IPS-15b (cell line): ENCODE measurements at regions not wholly inside any gene's neighbourhood (a gene's known extent, or its start where the extent isn't known, plus 50 kb on each side); places are given as distances from the start of the nearest gene placed in this dataset.

Experiments used
- H3K27me3 ChIP-seq: one replicate; pipeline ENCODE4 v1.6.1; 2013; ENCODE audit warnings: low read length; ENCODE audit not compliant: control insufficient read depth, insufficient read depth
- H3K36me3 ChIP-seq: one replicate; pipeline ENCODE4 v1.6.1; 2013; ENCODE audit warnings: low read length; ENCODE audit not compliant: control insufficient read depth, insufficient read depth
- H3K4me1 ChIP-seq: one replicate; pipeline ENCODE4 v1.6.1; 2013; ENCODE audit warnings: mild to moderate bottlenecking, low read length; ENCODE audit not compliant: control insufficient read depth, insufficient read depth
- H3K4me3 ChIP-seq: one replicate; pipeline ENCODE4 v1.5.1; 2013; ENCODE audit warnings: low read depth, low read length
- H3K9ac ChIP-seq: one replicate; pipeline ENCODE4 v1.6.1; 2013; ENCODE audit warnings: low read depth, mild to moderate bottlenecking, low read length
- H3K9me3 ChIP-seq: one replicate; pipeline ENCODE4 v1.6.1; 2013; ENCODE audit warnings: mild to moderate bottlenecking, low read length; ENCODE audit not compliant: control insufficient read depth, insufficient read depth

DNA sequence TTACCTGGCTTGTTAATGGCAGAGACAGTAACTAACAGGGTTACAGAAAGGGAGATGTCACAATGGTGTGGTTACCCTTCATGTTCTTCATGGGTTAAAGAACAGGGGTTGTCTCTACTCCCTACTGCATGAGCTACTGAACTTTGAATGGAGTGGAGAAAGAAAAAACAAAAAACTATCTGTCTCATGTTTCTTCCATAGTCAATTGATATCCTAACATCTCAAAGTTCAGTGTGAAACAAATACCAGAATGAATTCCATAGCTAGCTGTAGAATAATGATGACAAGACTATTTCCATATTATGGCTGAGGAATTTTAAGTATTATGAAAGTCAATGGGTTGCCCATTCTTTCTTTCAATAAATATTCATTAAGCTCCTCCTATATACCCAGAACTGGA, 161.3 kb upstream of the LPP start:
- H3K9me3 ChIP-seq, result peaks cover 2% of the 10 kb centered on the region
- H3K4me1 ChIP-seq, result peaks cover 3% of the 10 kb centered on the region
- H3K4me3 ChIP-seq, result no peak overlapping the region
- H3K9ac ChIP-seq, result no peak overlapping the region
- H3K27me3 ChIP-seq, result no peaks in the 10 kb centered on the region
- H3K36me3 ChIP-seq, result no peaks in the 10 kb centered on the region

DNA sequence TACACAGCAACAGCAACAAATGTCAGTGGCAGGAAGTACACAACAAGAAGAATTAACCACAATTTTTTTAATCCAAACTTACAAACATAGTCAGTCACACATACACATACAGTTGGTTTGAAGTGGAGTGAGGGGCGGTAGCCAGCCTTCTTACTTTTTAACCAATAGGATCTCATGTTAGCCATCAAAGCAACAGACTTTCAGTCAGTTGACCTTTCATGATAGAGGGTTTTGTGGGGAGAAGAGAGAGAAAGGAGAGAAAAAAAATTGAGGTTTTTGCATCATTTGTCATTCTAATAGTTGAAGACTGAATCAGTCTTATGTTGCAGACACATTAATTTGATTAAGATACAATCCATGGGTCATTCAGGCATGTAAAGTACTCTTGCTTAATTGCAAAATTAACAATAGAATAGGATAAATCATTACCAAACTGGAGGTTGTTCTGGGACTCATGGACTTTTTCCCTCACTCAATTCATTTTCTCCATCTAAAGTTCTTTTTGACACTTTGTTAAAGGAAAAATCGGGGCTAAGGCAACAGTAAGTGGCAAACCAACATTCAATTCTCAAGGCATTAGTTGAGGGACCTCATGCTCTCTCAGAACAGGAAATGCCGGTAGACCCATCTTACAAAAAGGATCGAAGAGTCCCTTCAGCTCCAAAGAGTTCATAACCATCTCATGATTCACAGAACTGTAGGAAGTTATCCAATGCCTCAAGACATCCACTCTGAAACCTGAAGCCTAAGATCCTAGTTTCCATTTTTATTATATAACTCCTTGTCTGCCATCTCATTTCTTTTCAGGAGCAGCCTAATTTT, 159.5 kb upstream of the LPP start:
- H3K36me3 ChIP-seq, result no peaks in the 10 kb centered on the region
- peaks cover 3% of the 10 kb centered on the region for H3K4me1 ChIP-seq
- H3K27me3 ChIP-seq, result no peaks in the 10 kb centered on the region
- H3K4me3 ChIP-seq, result no peak overlapping the region
- H3K9ac ChIP-seq, result no peak overlapping the region
- H3K9me3 ChIP-seq, result peaks cover 2% of the 10 kb centered on the region

DNA sequence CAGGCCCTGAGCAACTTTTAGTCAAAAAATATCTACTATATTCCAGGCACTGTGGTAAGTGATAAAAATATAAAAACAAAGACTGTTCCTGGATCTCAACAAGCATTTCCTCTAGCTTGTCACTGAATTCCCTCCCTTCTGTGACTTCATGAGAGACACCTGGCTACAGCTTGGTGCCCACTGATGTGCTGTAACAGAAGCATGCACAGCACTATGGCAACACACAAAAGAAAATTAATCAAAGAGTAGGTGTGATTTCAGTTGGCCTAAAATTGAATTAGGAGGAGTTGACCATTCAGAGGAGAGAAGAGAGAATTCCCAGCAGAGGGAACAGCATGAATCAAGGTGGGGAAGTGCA, 158.9 kb upstream of the LPP start:
- H3K4me1 ChIP-seq, result peaks cover 3% of the 10 kb centered on the region
- H3K27me3 ChIP-seq, result no peaks in the 10 kb centered on the region
- no peak overlapping the region for H3K4me3 ChIP-seq
- no peaks in the 10 kb centered on the region for H3K36me3 ChIP-seq
- no peak overlapping the region for H3K9ac ChIP-seq
- peaks cover 2% of the 10 kb centered on the region for H3K9me3 ChIP-seq

DNA sequence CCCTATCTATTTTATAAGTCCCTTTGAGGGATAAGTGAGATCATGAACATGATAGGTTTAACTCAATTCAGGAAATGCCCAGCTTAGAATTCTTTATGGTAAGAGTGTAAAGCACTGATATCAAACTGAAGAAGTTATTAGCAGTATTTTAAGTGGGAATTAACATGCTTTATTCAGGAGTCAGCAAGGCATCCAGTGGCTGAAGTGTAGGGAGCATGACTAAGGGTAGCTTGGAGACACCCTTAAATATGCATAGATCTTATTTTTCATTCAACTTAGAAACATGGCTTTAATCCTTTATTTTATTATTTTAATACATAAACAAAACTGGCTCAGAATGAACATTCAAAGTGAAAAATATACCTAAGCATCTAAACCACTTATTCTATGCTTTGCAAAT, 158.3 kb upstream of the LPP start:
- no peaks in the 10 kb centered on the region for H3K27me3 ChIP-seq
- peaks cover 2% of the 10 kb centered on the region for H3K9me3 ChIP-seq
- H3K4me1 ChIP-seq, result peaks cover 3% of the 10 kb centered on the region
- H3K4me3 ChIP-seq, result no peak overlapping the region
- no peaks in the 10 kb centered on the region for H3K36me3 ChIP-seq
- H3K9ac ChIP-seq, result no peak overlapping the region

DNA sequence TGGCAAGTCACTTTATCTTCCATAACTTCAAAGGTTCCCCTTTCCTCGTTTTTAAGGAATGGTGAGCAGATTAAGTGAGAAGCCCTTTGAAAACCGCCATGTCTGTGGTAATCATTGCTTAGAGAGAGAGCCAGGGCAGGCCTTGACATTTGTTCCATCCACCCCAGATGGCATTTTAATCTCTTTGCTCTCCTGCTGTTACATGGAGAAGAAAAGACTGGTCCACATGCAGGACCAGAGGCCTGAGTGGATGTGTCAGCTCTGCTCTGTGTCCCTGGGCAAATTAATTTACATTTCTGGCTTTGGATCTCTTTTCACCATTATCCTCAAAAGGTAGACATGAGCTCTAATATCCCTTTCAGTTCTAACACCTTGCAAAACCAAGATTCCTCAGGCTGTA, 157.3 kb upstream of the LPP start:
- Histone ChIP-seq H3K27me3 (no peaks in the 10 kb centered on the region), H3K4me1 (no peaks in the 10 kb centered on the region), H3K9me3 (peaks cover 2% of the 10 kb centered on the region), H3K36me3 (no peaks in the 10 kb centered on the region), H3K4me3 (no peak overlapping the region), H3K9ac (no peak overlapping the region)

DNA sequence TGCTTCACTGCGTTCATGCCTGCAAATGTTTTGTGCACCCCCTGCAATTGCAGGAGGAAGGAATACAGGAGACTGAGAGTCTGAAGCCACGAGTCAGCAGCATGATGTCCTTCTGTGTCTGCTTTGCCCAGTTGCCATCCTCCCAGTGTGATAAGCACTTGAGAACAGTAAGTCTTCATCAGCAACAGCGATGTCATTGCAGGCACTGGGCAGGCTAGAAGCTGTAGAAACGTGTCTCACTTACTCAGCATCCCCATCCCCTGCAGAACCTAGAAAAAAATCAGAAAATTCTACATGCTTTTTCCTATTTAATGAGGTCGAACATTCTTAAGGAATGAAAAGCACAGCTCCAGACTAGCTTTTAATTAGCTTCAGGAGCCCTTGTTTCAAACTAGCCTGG, 156.5 kb upstream of the LPP start:
- Histone ChIP-seq H3K36me3 (no peaks in the 10 kb centered on the region), H3K27me3 (no peaks in the 10 kb centered on the region), H3K9ac (no peak overlapping the region), H3K4me1 (no peaks in the 10 kb centered on the region), H3K9me3 (no peaks in the 10 kb centered on the region), H3K4me3 (no peak overlapping the region)

DNA sequence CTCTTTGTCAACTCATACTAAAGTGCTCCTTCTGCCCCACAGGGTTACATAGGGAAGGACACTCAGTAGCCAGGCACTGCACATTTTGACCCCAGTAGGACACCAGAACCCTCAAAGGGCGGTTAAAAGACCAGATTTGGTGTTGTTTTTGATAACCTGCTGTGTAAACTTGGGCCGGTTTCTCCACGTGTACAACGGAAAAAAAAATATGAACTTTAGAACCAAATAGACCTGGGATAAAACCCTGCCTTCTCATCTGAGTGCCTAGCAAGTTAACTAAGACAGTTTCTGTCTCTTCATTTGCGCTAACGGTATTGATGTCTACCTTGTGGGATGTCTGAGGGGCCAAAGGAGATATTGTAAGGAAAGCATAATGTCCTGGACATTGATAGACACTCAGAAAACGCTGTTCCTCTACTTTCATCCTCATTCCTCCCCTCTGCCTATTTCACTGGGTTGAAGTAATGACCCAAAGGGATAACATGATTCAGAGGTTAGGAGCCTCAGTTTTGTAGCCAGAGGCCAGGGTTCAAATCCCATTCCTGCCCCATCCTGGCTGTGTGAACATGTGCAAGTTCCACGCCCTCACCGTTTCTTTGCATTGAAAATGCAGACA, 155.9 kb upstream of the LPP start:
- no peaks in the 10 kb centered on the region for H3K4me1 ChIP-seq
- H3K27me3 ChIP-seq, result no peaks in the 10 kb centered on the region
- no peak overlapping the region for H3K9ac ChIP-seq

DNA sequence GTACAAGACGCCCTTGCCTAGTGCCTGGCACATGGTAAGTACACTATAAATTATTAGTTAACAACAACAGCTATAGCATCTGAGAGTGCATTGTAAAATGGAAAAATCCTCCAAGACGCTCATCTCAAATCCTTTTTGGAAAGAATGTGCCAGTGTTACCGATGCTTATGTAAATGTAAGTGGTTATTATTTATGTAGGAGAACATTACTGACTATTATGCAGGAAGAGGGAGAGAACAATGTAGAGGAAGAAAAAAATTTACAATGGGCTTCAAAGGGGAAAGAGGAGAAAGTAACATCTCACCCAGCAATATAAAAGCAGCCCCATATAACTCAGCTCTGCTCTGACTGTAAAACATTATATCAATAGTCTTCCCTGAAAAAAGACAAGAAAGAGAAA, 155.3 kb upstream of the LPP start:
- peaks cover 5% of the 10 kb centered on the region for H3K4me1 ChIP-seq
- H3K36me3 ChIP-seq, result no peaks in the 10 kb centered on the region
- H3K9ac ChIP-seq, result no peak overlapping the region
- no peaks in the 10 kb centered on the region for H3K27me3 ChIP-seq
- no peaks in the 10 kb centered on the region for H3K9me3 ChIP-seq
- no peak overlapping the region for H3K4me3 ChIP-seq

More for the DNA sequence above, 155.9 kb upstream of the LPP start:
- no peaks in the 10 kb centered on the region for H3K36me3 ChIP-seq
- no peak overlapping the region for H3K4me3 ChIP-seq
- no peaks in the 10 kb centered on the region for H3K9me3 ChIP-seq

DNA sequence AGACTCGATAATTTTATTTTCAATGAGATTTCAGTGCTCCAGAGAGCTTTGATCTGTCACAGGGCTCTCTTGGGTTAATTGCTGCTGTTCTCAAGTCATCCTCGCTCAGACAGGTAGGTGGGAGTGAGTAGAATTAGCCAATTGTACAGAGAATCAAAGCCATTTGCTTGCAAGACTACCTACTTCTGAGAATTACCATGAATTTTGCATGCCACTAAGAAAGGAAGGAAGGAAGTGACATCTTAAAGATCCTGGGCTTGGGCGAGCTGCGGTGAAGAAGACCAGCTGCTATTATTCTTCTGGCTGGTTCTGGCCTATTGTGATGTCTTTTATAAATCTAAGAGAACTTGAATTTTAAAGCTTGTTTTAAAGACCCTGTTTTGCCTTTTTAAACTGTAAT, 154.1 kb upstream of the LPP start:
- no peaks in the 10 kb centered on the region for H3K36me3 ChIP-seq
- no peak overlapping the region for H3K9ac ChIP-seq
- H3K27me3 ChIP-seq, result no peaks in the 10 kb centered on the region
- H3K4me3 ChIP-seq, result no peak overlapping the region
- H3K9me3 ChIP-seq, result no peaks in the 10 kb centered on the region
- peaks cover 7% of the 10 kb centered on the region for H3K4me1 ChIP-seq

DNA sequence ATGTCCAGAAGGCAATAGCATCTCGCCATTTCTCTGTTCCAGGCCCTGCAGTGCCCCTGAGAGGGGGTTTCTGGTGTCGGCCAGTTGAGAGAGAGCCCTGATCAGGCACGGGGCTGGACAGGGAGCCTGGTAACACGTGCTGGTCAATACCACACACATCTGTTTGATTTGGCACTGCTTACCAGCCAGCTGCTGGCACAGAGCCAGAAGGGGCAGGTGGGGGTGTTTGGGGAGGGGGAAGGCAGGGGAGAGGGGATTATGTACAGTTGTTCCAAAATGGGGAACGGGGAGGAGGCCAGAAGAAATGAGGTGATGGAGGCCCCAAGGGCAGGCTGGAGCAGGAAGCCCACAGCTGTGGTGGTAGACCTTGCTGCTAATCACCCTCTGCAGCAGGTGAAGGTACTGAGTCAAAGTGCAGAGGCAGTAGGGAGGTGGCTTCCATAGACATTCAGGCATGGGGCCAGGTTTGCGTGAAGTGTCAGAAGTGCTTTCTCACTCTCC, 153.5 kb upstream of the LPP start:
- Histone ChIP-seq H3K9ac (no peak overlapping the region), H3K4me3 (no peak overlapping the region), H3K4me1 (peaks cover 7% of the 10 kb centered on the region), H3K9me3 (no peaks in the 10 kb centered on the region), H3K36me3 (no peaks in the 10 kb centered on the region), H3K27me3 (no peaks in the 10 kb centered on the region)

DNA sequence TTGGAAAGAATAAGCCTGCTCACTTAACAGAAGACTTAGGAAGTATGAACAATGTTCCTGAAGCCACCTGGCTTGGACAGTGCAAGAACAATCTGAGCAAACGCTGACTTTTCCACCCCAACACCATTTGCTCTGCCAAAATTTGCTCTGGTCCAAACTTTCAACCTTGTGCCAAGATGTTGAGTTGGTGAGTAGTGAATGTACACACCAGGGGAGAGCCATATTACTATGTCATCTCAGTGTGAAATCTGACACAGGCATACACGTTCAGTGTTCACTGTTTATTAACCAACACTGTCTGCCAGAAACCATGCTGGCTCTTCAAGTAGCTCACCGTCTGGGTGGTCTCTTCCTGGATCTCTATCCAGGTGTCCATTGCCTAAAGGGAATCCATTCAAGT, 152.9 kb upstream of the LPP start:
- Histone ChIP-seq H3K36me3 (no peaks in the 10 kb centered on the region), H3K27me3 (no peaks in the 10 kb centered on the region), H3K4me1 (peaks cover 7% of the 10 kb centered on the region), H3K4me3 (no peak overlapping the region), H3K9ac (no peak overlapping the region), H3K9me3 (no peaks in the 10 kb centered on the region)

DNA sequence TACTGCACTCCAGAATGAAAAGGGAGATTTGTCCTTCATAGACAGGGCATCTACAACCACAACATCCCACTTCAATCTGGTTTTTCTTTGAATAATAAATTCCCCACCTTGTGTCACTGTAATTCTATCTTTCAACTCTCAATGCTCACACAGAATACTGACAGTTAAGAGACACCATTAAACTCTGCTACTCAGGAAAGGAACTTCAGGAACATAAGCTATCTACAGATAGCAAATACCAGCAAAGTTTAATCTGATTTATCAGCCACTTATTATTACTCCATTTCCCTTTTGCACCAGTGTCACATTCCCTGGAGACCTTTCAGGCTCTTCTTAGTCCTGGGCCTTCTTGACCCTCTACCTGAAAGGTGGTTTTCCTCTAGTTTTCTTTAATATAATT, 152.0 kb upstream of the LPP start:
- Histone ChIP-seq H3K9ac (no peak overlapping the region), H3K4me1 (peaks cover 7% of the 10 kb centered on the region), H3K36me3 (no peaks in the 10 kb centered on the region)

More for the DNA sequence above, 152.0 kb upstream of the LPP start:
- Histone ChIP-seq H3K27me3 (no peaks in the 10 kb centered on the region), H3K4me3 (no peak overlapping the region), H3K9me3 (no peaks in the 10 kb centered on the region)
